ENCODE measurements at regions not wholly inside any gene's neighbourhood (a gene's known extent, or its start where the extent isn't known, plus 50 kb on each side); places are given as distances from the start of the nearest gene placed in this dataset.

- DNase-seq (ENCODE audit: low spot score): no peak
Measured at GRCh38 chr16:55947366-55947765, 72.2 kb upstream of the CES5A start.

GRCh38 chr16:55944377-55944802, 69.2 kb upstream of the CES5A start:
- DNase-seq (ENCODE audit: low spot score): peak; percentile 65

- no peak for DNase-seq (ENCODE audit: low spot score)
Measured at GRCh38 chr16:55943267-55943666, 68.1 kb upstream of the CES5A start.

- no peak for DNase-seq (ENCODE audit: low spot score)
Measured at GRCh38 chr16:55942821-55943220, 67.6 kb upstream of the CES5A start.

- DNase-seq (ENCODE audit: low spot score): no peak
Measured at GRCh38 chr16:55941552-55941951, 66.4 kb upstream of the CES5A start.

- DNase-seq (ENCODE audit: low spot score): no peak
Measured at GRCh38 chr16:55938126-55938525, 63.0 kb upstream of the CES5A start.

GRCh38 chr16:55933038-55933437, 57.9 kb upstream of the CES5A start:
- no peak for DNase-seq (ENCODE audit: low spot score)

- no peak for DNase-seq (ENCODE audit: low spot score)
Measured at GRCh38 chr16:55930036-55930435, 54.9 kb upstream of the CES5A start.

- DNase-seq (ENCODE audit: low spot score): no peak
Measured at GRCh38 chr16:55929181-55929580, 54.0 kb upstream of the CES5A start.

GRCh38 chr16:55925242-55925641, 50.1 kb upstream of the CES5A start:
- no peak for DNase-seq (ENCODE audit: low spot score)

All from HT-29 (cell line).